NCI-H1417 (cell line): ENCODE measurements at regions not wholly inside any gene's neighbourhood (a gene's known extent, or its start where the extent isn't known, plus 50 kb on each side); places are given as distances from the start of the nearest gene placed in this dataset.
A peak's percentile ranks its signal among the peaks of the same experiment; 100 is the strongest.
"Not testable (repeated sequence)": the region's sequence is repeated elsewhere in the genome, so short reads cannot be mapped to it uniquely, and the experiment has no call there.

Source experiments
- DNase-seq, 3 experiments: peaks; one replicate each; lab custom pipeline; 2025; lab: John Stamatoyannopoulos, UW

DNA sequence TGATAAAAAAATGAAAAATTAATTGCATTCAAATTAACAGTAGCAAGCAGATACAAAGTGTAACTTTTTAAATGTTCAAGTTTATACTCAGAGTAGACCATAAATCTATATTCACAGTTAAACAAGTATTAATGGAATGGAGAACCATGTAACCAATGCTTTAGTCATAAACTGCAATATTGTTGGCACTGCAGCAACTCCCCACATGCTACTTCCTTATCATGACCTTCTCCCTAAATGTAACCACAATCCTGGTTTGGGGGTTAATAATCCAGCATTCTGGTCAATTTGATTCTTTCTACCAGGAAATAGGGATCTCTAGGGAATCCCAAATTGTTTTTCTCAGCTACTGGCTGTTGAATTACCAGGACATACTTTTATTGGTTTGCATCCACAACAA is 223.9 kb upstream of the DCAF8L1 start:
- DNase-seq = no peak

DNA sequence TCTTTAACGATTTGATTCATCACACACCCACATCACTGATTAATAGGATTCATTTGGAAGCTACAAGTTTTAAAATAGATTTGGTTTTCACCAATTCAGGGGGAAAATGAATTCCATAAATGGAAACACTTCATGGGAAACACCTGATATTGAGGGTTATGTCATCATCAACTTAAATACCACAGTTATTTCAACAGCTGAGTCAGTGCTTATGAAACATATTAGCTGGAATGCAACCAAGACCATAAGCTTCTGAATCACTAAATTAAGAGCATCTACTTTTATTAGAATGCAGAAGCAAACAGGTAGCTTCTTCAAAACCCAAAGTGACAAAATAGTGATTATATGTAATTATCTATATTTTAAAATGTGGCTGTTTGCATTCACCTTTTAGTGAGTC is 207.8 kb upstream of the DCAF8L1 start:
- no peak for DNase-seq

DNA sequence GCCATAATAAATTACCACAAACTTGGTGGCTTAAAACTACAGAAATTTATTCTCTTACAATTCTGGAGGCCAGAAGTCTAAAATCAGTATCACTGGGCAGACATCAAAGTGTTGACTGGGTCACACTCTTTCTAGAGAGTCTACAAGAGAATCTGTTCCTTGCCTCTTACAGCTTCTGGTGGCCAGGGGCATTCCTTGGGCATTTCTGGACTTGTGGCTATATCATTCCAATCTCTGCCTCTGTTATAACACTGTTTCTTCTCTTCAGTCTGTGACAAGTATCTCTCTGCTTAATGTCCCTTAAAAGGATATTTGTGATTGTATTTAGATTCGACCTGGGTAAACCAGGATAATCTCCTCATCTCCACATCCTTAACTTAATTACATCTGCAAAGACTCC is 207.3 kb upstream of the DCAF8L1 start:
- DNase-seq = no peak

DNA sequence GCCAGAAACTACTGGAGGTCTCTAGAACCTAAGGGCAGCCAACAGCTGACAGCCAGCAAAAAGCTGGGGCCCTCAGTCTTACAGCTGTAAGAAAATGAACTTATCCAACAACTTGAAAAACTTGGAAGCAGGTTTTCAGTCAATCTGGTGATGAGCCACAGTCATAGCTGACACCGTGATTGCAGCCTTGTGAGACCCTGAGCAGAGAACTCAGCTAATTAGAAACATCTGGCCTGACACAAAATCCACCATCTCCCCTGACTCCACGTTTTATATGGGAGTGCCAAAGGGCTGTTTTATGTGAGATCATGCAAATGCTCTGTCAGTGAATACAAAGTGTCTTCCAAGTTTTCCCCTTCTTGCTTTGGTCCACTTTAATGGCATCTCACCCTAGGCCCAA is 198.8 kb upstream of the DCAF8L1 start:
- no peak for DNase-seq

DNA sequence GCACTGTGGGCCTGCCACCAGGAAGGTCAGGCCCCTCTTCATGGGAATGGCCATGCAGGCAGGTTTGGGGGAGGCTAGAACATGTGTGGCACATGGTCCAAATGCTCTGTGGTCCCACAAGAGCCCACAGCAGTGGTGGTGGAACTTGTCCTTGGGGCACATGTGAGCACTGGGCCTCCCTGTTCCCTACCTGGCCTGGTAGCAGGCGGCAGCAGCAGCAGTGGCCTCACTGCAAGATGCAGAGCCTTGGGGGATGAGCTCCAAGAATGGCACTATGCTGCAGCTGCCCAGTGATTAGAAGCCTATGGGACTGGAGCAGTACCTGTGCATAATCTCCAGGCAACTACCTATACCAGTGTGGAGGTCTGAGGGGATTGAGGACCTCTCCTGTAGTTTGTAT is 197.0 kb upstream of the DCAF8L1 start:
- no peak for DNase-seq

DNA sequence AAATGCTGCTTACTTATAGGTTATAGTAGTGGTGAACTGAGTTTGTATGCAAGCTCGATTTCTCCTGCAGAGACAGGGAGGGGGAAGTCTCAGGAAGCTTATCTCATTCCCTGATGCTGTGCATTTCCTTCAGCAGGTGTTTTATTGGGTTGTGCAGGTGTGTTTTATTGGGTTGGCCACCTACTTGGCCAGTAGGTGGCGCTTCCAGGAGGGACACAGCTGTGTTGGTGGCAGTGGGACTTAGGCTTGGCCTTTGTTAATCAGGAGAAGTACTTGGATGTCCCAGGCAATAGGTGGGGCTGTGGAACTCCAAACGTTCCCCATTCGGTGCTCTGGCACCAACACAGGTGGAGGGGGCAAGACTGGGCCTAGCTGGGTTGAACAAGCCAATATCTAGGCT is 196.0 kb upstream of the DCAF8L1 start:
- DNase-seq = peak in 2 of 3 experiments; percentile 22 to 34

DNA sequence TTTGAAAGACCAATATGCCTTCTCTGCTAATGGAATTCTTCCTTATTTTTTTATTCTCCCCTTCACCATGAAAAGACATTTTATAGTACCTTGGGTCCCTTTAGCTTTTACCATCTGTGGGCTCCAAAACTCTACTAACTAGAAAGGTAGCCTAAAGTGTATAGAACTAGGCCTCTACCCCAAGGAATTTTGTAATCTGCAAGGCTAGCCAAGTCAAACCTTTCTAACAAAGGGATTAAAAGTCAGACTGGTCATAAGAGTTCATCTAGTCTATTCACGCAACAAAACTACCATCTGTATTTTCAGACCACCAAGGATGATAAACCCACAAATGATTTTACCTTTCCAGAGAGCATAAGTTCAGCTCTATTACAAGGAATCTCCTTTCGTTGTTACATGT is 189.5 kb upstream of the DCAF8L1 start:
- no peak for DNase-seq

DNA sequence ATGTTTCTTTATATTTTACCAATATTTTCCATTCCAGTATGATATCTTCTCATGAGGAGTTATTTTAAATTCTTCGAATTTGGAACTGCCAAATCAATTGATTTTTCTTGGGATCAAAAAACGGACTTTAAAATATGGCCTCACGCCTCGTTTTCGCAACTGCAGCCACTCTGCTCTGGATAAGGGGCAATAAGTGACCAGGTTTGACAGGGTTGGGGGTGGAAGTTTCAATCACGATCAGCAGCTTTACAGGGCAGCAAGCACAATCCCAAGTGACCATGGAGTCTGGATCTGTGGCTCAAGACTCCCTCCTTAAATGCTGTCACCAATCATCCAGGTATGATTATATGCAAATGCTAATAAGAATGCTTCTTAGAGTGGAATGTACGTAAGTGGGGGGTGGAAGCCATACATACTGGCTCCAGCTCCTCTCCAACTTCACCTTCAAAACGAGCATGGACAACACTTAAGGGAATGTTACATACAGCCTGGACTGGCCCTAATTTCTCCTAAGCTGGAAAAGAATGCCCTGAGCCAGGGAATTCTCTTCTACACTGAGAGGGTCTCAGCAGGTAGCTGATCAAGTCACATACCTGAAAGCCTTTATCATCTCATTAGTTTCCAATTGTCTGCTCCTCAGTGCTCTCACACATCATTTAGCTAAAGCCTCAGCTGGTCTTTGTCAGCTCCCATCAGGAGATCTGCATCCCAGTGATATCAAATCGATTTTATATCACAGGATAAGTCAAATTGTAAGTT is 176.9 kb upstream of the DCAF8L1 start:
- no peak for DNase-seq

DNA sequence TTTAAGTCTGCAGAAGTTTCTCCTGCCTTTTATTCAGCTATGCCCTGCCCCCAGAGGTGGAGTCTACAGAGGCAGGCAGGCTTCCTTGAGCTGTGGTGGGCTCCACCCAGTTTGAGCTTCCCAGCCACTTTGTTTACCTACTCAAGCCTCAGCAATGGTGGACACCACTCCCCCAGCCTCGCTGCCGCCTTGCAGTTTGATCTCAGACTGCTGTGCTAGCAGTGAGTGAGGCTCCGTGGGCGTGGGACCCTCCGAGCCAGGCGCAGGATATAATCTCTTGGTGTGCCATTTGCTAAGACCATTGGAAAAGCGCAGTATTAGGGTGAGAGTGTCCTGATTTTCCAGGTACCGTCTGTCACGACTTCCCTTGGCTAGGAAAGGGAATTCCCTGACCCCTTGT is 171.0 kb upstream of the DCAF8L1 start:
- DNase-seq = not testable (repeated sequence)

DNA sequence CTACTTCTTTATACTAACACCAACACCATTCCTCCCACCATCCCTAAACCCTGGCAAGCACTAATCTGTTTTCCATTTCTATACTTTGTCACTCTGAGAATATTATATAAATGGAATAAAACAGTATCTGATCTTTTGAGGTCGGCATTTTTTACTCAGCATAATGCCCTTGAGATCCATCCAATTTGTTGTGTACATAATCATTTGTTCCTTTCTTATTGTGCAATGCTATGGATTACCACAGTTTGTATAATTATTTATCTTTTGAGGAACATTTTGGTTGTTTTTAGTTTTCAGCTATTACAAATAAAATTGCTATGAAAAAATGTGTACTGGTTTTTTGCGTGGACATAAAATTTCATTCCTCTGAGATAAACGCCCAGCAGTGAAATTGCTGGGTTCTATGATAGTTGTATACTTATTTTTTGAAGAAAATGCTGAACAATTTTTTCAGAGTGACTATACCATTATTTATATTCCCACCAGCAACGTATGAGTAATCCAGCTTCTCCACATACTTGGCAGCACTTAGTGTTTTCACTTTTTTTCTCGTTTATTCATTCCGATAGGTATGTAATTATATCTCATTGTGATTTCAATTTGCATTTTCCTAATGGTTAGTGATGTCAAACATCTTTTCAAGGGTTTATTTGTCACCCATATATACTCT is 154.3 kb upstream of the DCAF8L1 start:
- DNase-seq = no peak

DNA sequence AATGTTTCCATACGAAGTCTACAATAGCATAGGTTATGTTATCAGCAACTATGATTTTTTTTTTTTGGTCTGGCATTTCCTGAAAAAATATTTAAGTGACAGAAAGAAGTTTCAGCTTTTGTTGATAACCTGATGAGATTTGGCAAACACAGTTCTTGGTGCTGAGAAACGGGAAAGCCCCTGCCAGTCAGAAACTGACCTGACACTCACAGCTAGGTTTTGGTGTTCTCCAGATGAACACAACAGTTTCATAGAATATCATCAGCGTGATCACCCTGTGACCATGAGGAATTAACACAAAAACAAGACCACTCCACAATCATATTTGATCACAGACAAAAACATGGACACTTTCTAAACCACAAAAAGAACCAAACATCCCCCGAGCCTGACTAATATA is 152.5 kb upstream of the DCAF8L1 start:
- DNase-seq = no peak

DNA sequence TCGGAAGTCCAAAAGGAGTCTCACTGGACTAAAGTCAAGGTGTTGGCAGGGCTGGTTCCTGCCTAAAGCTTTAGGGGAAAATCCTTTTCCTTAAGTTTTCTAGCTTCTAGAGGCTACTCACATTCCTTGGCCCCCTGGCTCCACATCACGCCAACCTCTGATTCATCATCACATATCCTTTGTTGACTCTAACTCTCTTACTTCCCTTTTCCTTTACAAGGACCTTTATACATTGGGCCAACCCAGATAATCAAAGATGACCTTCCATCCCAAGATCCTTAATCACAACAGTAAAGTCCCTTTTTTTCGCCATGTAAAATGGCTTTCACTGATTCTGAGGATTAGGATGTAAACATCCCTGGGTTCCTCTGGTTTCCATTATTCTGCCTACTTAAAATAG is 146.4 kb upstream of the DCAF8L1 start:
- DNase-seq = no peak

DNA sequence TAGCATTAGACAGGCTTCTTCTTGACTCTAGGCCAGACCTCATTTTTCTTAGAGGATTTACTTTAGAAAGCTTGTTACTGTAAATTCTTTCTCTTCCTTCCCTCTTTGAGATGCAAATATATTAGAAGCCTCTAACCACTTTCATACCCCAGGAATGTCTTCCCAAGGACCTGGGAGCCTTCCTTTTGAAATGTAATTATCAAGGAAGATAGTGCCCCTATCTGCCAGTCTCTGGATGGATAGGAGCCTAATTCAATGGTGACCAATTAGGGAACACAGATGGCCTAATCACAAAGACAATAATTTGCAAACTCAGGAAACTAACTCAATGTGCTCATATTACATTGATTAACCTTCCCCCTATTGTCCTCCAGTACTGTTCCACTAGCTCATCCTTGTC is 145.6 kb upstream of the DCAF8L1 start:
- no peak for DNase-seq

DNA sequence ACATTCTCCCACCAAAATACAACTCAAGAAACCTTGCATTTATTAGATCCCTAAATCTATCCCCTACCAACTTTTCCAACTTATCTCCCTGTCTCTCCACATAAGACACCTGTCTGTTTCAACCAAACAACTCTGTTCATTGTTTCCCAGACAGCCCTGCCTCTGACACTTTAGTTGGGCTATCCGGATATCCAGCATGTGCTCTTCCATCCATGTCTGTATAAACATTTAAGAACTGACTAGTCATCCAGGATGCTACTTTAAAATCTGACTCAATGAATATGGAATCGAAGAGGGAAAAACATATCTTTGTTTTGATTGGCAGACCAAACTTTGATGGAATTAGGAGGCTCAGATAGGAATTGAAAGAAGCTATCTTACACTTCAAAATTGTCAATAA is 143.2 kb upstream of the DCAF8L1 start:
- no peak for DNase-seq

DNA sequence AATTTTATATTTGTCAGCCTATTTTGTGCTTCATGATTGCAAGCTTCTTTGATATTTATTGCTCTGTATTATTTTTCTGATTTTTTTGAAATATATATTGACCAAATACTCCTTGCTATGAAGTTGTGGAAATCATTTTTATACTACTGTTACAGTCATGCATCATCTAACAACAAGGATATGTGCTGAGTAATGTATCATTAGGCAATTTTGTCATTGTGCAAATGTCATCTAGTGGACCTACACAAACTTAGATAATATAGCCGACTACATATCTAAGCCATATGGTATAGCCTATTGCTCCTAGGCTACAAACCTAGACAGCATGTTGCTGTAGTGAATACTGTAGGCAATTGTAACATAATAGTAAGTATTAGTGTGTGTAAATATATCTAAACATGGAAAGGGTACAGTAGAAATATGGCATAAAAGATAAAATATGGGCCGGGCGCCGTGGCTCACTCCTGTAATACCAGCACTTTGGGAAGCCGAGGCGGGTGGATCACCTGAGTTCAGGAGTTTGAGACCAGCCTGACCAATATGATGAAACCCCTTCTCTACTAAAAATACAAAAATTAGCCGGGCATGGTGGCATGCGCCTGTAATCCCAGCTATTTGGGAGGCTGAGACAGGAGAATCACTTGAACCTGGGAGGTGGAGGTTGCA is 139.5 kb upstream of the DCAF8L1 start:
- DNase-seq = not testable (repeated sequence)

DNA sequence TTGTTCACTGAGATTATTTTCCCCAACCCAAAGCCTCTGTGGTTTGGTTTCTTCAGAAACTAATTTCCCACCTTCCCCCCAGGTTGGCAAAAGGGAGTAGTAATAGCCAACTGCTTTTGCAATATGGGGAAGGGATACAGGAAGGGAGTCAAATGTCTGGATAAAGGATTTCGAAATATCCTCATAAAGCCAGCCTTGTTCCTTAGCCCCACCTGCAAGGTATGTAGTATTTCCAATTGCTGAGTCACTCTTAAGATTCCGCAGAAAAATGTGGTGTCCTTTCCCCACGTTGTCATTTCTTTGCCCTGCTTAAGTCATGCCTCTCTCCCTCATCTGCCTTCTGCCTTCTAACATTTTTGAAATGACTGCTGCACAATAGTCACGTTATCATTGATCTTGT is 138.8 kb upstream of the DCAF8L1 start:
- DNase-seq = no peak

DNA sequence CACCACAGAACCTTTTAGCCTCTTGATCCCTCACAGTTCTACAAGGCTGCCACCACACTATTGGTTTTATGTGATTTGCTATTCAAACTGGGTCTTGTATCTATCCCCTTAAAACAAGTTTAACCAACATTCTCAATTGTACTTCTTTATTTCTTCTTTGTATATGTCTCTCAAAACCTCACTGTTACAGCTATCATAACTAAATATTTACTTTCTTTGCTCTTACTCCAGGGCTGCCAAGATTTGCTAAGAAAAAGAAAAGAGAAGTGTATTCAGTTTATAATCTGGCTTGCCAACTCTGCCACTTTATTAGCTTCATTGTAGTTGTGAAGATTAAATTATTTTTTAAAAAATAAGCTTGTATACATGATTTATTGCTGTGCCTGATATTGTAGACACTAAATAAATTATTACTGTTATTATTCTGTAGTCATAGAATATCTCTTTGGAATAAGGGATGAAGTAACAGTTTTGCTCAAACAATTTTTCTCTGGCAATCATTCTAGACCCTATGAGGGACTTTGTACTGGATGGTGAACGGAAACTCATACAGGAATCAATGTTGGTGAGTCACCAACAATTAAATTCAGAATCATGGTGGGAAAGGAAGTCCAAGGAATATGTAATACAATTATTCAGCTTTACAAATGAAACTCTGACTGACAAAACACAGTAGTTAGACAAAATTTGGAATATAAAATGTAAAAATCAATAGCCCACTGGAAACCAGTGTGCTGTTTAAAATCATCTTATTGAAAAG is 127.1 kb upstream of the DCAF8L1 start:
- DNase-seq = no peak

DNA sequence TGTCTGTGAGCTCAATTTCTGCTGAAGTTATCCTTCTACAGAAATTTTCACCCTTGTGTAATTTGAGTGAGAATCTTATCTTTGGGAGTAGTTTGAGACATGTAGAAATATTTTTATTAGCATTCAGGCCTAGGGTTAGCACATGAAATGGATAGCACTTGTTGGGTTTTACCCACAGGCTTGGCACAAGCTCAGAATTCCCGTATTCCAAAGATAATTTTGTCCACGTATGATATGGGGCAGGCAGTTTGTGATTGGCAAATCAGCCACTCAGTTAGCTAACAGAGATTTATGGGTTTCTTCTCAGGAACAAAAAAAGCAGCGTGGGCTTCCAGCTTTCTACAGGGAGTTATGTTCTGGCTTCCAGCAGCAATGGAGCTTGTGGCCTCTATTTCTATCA is 117.9 kb upstream of the DCAF8L1 start:
- DNase-seq = no peak

DNA sequence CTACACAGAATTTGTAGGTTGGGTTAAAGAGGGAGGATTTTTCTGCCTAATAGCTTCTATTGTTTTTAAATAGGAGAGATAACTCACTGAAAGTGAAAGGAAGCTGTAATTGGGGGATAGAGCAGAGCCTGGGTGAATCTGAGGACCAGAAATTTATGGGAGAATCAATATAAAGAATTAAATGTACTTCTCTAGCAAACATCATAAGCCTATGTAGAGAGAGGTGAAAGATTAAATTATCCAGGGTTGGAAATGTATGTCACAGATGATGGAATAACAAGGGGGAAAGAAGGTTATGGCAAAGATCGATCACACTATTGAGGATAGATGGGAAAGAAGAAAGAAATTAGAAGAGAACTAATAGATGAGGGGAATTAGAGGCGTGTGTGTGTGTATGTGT is 104.4 kb upstream of the DCAF8L1 start:
- no peak for DNase-seq

DNA sequence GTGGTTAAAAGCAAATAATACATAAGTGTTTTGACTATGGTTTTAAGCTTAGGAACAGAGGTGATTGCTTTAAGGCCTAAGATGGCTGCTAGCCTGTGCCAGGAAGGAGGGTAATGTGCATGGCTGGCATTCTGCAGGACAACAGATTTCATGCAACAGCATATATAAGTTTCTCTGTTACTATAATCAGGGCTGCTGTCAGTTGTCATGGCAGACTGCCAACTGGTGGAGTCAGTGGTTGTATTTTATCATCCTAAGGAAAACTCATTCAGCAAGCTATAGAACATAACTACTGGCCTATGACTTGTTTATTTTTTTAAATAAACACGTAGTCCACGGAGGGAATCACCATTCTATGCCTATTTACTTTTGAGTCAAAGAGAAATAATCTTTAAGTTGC is 77.7 kb upstream of the DCAF8L1 start:
- peak in 1 of 3 experiments; percentile 64 for DNase-seq

DNA sequence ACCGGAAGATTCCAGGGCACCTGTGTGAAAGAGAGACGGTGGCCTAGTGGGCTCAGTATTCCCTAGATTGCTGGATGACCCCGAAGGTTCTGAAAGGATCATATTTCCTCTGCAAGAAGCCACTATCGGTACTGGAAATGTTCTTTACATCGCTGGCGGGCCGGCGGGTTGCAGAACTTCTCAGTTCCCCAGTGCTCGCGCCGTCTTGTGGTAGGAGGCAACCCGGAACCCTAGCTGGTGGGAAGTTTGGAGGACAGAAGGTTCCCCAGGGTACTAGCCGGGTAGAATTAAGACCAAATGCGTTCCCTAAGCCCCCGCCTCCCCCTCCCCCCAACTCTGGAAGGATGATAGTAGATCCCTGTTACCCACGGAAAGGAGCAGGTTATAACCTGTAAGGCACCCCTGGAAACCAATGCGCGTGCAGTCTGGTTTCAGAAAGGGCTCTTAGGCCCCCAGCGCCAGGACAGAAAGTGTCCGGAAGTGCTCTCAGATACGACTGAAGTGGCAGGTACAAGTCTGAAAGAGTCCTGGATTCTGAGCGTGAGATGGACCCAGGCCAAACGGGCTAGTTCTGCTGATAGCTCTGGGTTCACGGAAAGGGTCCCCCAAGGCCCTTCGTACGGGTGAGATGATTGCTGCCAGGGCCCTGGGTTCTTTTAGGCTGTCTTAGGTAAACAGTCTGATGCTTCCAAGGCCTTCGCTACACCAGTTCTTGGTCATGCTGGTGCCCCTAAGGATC is 61.7 kb upstream of the DCAF8L1 start:
- DNase-seq = no peak

DNA sequence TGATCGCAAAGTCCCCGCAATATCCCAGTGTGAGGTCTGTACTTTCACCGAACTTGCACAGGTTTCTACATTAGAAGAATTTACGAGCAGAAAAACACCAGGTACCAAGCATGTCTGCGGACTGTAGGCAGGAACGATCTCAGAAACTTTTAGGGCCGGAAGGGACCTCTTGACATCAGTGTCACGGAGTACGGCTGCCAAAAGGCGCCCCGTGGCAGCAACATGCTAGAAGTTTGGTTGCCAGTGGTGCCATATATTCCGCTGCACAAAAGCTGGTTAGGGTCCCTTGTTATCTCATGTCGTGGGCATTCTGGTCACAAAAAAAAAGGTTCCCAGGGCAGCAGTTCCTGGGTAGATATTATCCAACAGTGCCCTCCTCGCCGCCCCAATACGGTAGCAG is 61.0 kb upstream of the DCAF8L1 start:
- no peak for DNase-seq
